GM12878 (cell line): ENCODE measurements at regions not wholly inside any gene's neighbourhood (a gene's known extent, or its start where the extent isn't known, plus 50 kb on each side); places are given as distances from the start of the nearest gene placed in this dataset.

Experiments
- ATAC-seq: fragments of 200-7000 bp; cut with Tn5 transposase; 3 replicates; pipeline ENCODE4 v1.9.1; 2020; ENCODE audit warnings: mild to moderate bottlenecking, moderate library complexity
- BruUV-seq: library from RNA; stranded (reverse); fragments of 400-500 nt; replicated peaks from 2 replicates; lab custom pipeline; 2021; lab: Mats Ljungman, UMichigan
- CTCF ChIA-PET: fragments of 300-600 bp; sonication (Branson Sonifier 250); formaldehyde crosslinking; extraction: SDS; loops from one replicate; lab custom pipeline; 2021; ENCODE audit warnings: inconsistent platforms; lab: Yijun Ruan, JAX
- POLR2A ChIA-PET: fragments of 350-600 bp; formaldehyde crosslinking; extraction: SDS; loops from one replicate; lab custom pipeline; 2021; ENCODE audit warnings: inconsistent platforms; lab: Charles Lee
- RAD21 ChIA-PET: fragments of 300-600 bp; sonication (Branson Sonifier 250); formaldehyde crosslinking; loops from one replicate; lab custom pipeline; 2023; ENCODE audit warnings: antibody characterized with exemption; ENCODE audit not compliant: unreplicated experiment; lab: Charles Lee
- SMC1A ChIA-PET: fragments of 300-600 bp; sonication (Branson Sonifier 250); formaldehyde crosslinking; loops from one replicate; lab custom pipeline; 2023; ENCODE audit not compliant: unreplicated experiment, uncharacterized antibody; lab: Charles Lee
- DNase-seq: peaks from one replicate; pipeline ENCODE4 v3.0.0-alpha.2; 2011; ENCODE audit warnings: low read depth, low spot score
- FAIRE-seq: peaks from 3 replicates; lab custom pipeline; 2011; peaks lifted over from hg19 to GRCh38; lab: Jason Lieb, UNC
- H2AFZ ChIP-seq: 2 replicates; pipeline ENCODE4 v1.6.0; 2011; ENCODE audit warnings: low read depth, low read length, control low read depth; ENCODE audit not compliant: control insufficient read depth
- H3K27ac ChIP-seq: 2 replicates; pipeline ENCODE4 v1.5.1; 2011; ENCODE audit warnings: control low read depth; ENCODE audit not compliant: control insufficient read depth, insufficient read depth
- H3K27me3 ChIP-seq, 2 experiments: replicated peaks in 1 of 2; 2 replicates each; pipeline versions ENCODE4 v1.6.0 to v1.6.1; 2011; ENCODE audit warnings: low read length in 1 of 2; ENCODE audit not compliant: control insufficient read depth in 2 of 2, insufficient read depth in 2 of 2
- H3K36me3 ChIP-seq, 2 experiments: 2 replicates each; pipeline ENCODE4 v1.5.1; 2011; ENCODE audit warnings: low read length in 1 of 2; ENCODE audit not compliant: control insufficient read depth in 2 of 2, insufficient read depth in 2 of 2
- H3K4me1 ChIP-seq: 2 replicates; pipeline ENCODE4 v1.6.1; 2011; ENCODE audit warnings: mild to moderate bottlenecking, low read length, moderate library complexity, mixed read lengths; ENCODE audit not compliant: control insufficient read depth, insufficient read depth
- H3K4me2 ChIP-seq: 2 replicates; pipeline ENCODE4 v1.6.0; 2011; ENCODE audit warnings: control low read depth; ENCODE audit not compliant: control insufficient read depth, insufficient read depth
- H3K4me3 ChIP-seq: fragments of 200-600 bp; sonication (generic); 2 replicates; pipeline ENCODE4 v1.5.1; 2016
- H3K79me2 ChIP-seq: 2 replicates; pipeline ENCODE4 v1.6.0; 2011; ENCODE audit warnings: low read length; ENCODE audit not compliant: control insufficient read depth, insufficient read depth
- H3K9ac ChIP-seq: 2 replicates; pipeline ENCODE4 v1.8.0; 2011; ENCODE audit warnings: low read length, control low read depth, mixed read lengths; ENCODE audit not compliant: control insufficient read depth, insufficient read depth
- H3K9me3 ChIP-seq: replicated peaks from 3 replicates; pipeline ENCODE4 v1.5.1; 2011; ENCODE audit warnings: mild to moderate bottlenecking, low read length; ENCODE audit not compliant: control insufficient read depth, insufficient read depth
- H4K20me1 ChIP-seq: 2 replicates; pipeline ENCODE4 v1.6.0; 2011; ENCODE audit not compliant: control insufficient read depth, insufficient read depth
- BRCA1 ChIP-seq: IDR thresholded peaks from 2 replicates; pipeline ENCODE4 v1.6.1; 2011; ENCODE audit warnings: low read depth, low read length, improper control_type of control experiment
- IKZF2 ChIP-seq, 2 experiments: fragments of 450-650 bp; IDR thresholded peaks; 2 replicates each; pipeline ENCODE4 v1.6.1; 2017; ENCODE audit warnings: mild to moderate bottlenecking in 2 of 2, moderate library complexity in 2 of 2
- SIN3A ChIP-seq: IDR thresholded peaks from 2 replicates; pipeline ENCODE4 v1.6.1; 2012; ENCODE audit warnings: low read depth, low read length, improper control_type of control experiment
- WGBS: methylation state at CpG from one replicate; pipeline ENCODE4 v1.1.6; 2016; ENCODE audit warnings: low lambda C conversion rate; ENCODE audit not compliant: insufficient replicate concordance, insufficient coverage; ENCODE audit errors: missing lambda C conversion rate; 5-methylcytosine and 5-hydroxymethylcytosine counted together
- in situ Hi-C: fragments of 300-500 bp; cut with MboI; formaldehyde crosslinking; loops from 9 replicates; pipeline ENCODE4 v1.14.3; 2018; ENCODE audit warnings: mixed read lengths
- intact Hi-C: fragments of 100-400 bp; cut with micrococcal nuclease; formaldehyde crosslinking; loops from one replicate; pipeline ENCODE4 v1.14.2; 2022; ENCODE audit not compliant: unreplicated experiment
- TF ChIP-seq, protein P1 (sequence below): fragments of 450-650 bp; formaldehyde crosslinking; IDR thresholded peaks from 2 replicates; pipeline ENCODE4 v1.5.0; 2022; ENCODE audit warnings: mild to moderate bottlenecking, missing genetic modification characterization
- TF ChIP-seq, protein P2 (sequence below): fragments of 450-650 bp; formaldehyde crosslinking; IDR thresholded peaks from 2 replicates; pipeline ENCODE4 v1.4.0; 2022; ENCODE audit warnings: mild to moderate bottlenecking, moderate library complexity
- TF ChIP-seq, protein P3 (sequence below): fragments of 450-650 bp; IDR thresholded peaks from 2 replicates; pipeline ENCODE4 v1.6.1; 2016; ENCODE audit warnings: mild to moderate bottlenecking, moderate library complexity, borderline replicate concordance
- TF ChIP-seq, protein P4 (sequence below): fragments of 450-650 bp; IDR thresholded peaks from 2 replicates; pipeline ENCODE4 v1.6.1; 2017; ENCODE audit warnings: low read depth, mild to moderate bottlenecking, moderate library complexity
- TF ChIP-seq, protein P5 (sequence below): fragments of 450-650 bp; IDR thresholded peaks from 2 replicates; pipeline ENCODE4 v1.6.1; 2017; ENCODE audit warnings: borderline replicate concordance

DNA sequence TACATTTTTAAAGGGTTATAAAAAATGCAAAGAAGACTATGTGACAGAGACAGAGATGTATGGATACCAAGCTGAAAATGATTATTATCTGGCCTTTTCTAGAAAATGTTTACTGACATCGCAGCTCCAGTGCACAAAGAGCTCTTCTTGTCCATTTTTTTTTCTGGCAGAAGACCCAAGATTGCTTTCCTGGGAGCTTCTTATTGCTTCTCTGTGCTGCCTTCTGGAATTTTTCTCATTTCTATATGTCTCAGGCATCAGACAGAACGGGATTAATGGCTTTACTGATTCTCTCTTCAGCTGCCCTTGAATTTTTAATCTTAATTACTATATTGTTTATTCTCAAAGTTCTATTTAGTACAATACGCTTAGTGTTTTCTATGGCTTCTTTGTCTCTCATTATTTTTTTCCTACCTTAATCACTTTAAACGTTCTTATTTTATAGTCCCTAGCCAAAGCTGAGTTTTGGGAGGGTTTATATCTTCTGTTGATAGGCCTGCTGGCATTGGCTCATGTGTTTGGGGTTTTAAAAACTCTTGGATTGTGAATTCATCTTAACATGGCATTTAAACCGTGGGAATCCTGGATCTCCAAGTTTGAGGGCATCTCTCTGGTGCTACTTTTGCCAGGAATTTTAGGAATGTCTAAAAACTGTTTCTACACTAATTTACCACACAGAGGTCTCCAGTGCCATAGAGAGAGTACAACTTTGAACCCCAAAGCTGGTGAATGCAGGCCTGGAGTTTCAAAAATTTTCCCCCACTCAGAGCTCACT is 138.9 kb upstream of the LNX1 start:
- no peak for DNase-seq
- ChIA-PET CTCF (interaction anchor here (1.1 kb wide), 1 partner anchor 74 kb away, joined by 4 read pairs; no protein-coding TSS in a partner anchor), POLR2A (interaction anchor here (0.7 kb wide), 1 partner anchor 1052 kb away, joined by 3 read pairs; no protein-coding TSS in a partner anchor), RAD21 (no interaction called here), SMC1A (interaction anchor here (0.7 to 1.9 kb wide), 2 partner anchors 18 to 27 kb away, joined by 3 to 8 read pairs; no protein-coding TSS in a partner anchor)
- H3K4me3 ChIP-seq: no peak overlapping the region
- WGBS: 40% methylated on average over 5 of the region's 5 CpGs
- no peaks in the 10 kb centered on the region for H4K20me1 ChIP-seq
- H2AFZ ChIP-seq: no peak overlapping the region
- no peaks in the 10 kb centered on the region for H3K36me3 ChIP-seq
- H3K27me3 ChIP-seq: no peaks in the 10 kb centered on the region
- in situ Hi-C loops (no loop called here), intact Hi-C loops (no loop called here)
- H3K79me2 ChIP-seq: no peaks in the 10 kb centered on the region
- no peaks in the 10 kb centered on the region for H3K4me1 ChIP-seq
- H3K27ac ChIP-seq: no peak overlapping the region
- no peak for ATAC-seq
- H3K9ac ChIP-seq: no peak overlapping the region
- no peak overlapping the region for H3K4me2 ChIP-seq
- FAIRE-seq: no peak
- H3K9me3 ChIP-seq: no peaks in the 10 kb centered on the region
- BruUV-seq: no TSS peak
- TF ChIP-seq, protein P1, sequence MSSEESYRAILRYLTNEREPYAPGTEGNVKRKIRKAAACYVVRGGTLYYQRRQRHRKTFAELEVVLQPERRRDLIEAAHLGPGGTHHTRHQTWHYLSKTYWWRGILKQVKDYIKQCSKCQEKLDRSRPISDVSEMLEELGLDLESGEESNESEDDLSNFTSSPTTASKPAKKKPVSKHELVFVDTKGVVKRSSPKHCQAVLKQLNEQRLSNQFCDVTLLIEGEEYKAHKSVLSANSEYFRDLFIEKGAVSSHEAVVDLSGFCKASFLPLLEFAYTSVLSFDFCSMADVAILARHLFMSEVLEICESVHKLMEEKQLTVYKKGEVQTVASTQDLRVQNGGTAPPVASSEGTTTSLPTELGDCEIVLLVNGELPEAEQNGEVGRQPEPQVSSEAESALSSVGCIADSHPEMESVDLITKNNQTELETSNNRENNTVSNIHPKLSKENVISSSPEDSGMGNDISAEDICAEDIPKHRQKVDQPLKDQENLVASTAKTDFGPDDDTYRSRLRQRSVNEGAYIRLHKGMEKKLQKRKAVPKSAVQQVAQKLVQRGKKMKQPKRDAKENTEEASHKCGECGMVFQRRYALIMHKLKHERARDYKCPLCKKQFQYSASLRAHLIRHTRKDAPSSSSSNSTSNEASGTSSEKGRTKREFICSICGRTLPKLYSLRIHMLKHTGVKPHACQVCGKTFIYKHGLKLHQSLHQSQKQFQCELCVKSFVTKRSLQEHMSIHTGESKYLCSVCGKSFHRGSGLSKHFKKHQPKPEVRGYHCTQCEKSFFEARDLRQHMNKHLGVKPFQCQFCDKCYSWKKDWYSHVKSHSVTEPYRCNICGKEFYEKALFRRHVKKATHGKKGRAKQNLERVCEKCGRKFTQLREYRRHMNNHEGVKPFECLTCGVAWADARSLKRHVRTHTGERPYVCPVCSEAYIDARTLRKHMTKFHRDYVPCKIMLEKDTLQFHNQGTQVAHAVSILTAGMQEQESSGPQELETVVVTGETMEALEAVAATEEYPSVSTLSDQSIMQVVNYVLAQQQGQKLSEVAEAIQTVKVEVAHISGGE (CRISPR knock-in tag): no peak
- no peak for TF ChIP-seq BRCA1
- TF ChIP-seq, protein P2, sequence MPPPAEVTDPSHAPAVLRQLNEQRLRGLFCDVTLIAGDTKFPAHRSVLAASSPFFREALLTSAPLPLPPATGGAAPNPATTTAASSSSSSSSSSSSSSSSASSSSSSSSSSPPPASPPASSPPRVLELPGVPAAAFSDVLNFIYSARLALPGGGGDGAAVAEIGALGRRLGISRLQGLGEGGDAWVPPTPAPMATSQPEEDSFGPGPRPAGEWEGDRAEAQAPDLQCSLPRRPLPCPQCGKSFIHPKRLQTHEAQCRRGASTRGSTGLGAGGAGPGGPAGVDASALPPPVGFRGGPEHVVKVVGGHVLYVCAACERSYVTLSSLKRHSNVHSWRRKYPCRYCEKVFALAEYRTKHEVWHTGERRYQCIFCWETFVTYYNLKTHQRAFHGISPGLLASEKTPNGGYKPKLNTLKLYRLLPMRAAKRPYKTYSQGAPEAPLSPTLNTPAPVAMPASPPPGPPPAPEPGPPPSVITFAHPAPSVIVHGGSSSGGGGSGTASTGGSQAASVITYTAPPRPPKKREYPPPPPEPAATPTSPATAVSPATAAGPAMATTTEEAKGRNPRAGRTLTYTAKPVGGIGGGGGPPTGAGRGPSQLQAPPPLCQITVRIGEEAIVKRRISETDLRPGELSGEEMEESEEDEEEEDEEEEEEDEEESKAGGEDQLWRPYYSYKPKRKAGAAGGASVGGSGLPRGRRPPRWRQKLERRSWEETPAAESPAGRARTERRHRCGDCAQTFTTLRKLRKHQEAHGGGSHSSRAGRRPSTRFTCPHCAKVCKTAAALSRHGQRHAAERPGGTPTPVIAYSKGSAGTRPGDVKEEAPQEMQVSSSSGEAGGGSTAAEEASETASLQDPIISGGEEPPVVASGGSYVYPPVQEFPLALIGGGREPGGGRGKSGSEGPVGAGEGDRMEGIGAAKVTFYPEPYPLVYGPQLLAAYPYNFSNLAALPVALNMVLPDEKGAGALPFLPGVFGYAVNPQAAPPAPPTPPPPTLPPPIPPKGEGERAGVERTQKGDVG: no peak
- no peak for TF ChIP-seq SIN3A
- TF ChIP-seq, protein P3, sequence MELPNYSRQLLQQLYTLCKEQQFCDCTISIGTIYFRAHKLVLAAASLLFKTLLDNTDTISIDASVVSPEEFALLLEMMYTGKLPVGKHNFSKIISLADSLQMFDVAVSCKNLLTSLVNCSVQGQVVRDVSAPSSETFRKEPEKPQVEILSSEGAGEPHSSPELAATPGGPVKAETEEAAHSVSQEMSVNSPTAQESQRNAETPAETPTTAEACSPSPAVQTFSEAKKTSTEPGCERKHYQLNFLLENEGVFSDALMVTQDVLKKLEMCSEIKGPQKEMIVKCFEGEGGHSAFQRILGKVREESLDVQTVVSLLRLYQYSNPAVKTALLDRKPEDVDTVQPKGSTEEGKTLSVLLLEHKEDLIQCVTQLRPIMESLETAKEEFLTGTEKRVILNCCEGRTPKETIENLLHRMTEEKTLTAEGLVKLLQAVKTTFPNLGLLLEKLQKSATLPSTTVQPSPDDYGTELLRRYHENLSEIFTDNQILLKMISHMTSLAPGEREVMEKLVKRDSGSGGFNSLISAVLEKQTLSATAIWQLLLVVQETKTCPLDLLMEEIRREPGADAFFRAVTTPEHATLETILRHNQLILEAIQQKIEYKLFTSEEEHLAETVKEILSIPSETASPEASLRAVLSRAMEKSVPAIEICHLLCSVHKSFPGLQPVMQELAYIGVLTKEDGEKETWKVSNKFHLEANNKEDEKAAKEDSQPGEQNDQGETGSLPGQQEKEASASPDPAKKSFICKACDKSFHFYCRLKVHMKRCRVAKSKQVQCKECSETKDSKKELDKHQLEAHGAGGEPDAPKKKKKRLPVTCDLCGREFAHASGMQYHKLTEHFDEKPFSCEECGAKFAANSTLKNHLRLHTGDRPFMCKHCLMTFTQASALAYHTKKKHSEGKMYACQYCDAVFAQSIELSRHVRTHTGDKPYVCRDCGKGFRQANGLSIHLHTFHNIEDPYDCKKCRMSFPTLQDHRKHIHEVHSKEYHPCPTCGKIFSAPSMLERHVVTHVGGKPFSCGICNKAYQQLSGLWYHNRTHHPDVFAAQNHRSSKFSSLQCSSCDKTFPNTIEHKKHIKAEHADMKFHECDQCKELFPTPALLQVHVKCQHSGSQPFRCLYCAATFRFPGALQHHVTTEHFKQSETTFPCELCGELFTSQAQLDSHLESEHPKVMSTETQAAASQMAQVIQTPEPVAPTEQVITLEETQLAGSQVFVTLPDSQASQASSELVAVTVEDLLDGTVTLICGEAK: no peak
- TF ChIP-seq, protein P4, sequence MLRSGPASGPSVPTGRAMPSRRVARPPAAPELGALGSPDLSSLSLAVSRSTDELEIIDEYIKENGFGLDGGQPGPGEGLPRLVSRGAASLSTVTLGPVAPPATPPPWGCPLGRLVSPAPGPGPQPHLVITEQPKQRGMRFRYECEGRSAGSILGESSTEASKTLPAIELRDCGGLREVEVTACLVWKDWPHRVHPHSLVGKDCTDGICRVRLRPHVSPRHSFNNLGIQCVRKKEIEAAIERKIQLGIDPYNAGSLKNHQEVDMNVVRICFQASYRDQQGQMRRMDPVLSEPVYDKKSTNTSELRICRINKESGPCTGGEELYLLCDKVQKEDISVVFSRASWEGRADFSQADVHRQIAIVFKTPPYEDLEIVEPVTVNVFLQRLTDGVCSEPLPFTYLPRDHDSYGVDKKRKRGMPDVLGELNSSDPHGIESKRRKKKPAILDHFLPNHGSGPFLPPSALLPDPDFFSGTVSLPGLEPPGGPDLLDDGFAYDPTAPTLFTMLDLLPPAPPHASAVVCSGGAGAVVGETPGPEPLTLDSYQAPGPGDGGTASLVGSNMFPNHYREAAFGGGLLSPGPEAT: no peak
- TF ChIP-seq, protein P5, sequence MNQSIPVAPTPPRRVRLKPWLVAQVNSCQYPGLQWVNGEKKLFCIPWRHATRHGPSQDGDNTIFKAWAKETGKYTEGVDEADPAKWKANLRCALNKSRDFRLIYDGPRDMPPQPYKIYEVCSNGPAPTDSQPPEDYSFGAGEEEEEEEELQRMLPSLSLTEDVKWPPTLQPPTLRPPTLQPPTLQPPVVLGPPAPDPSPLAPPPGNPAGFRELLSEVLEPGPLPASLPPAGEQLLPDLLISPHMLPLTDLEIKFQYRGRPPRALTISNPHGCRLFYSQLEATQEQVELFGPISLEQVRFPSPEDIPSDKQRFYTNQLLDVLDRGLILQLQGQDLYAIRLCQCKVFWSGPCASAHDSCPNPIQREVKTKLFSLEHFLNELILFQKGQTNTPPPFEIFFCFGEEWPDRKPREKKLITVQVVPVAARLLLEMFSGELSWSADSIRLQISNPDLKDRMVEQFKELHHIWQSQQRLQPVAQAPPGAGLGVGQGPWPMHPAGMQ: no peak
- TF ChIP-seq IKZF2 (IDR thresholded peaks at IDR 0.05): no peak
